Keratinocyte (primary cell): ENCODE measurements at regions not wholly inside any gene's neighbourhood (a gene's known extent, or its start where the extent isn't known, plus 50 kb on each side); places are given as distances from the start of the nearest gene placed in this dataset.

ENCODE experiments used
- EZH2 ChIP-seq: IDR thresholded peaks from one replicate; pipeline ENCODE4 v1.6.1; 2012; ENCODE audit warnings: inconsistent platforms, mild to moderate bottlenecking, low read length, moderate library complexity
- TF ChIP-seq, protein P1 (sequence below), 3 experiments: IDR thresholded peaks in 1 of 3; conservative IDR thresholded peaks in 1 of 3; optimal IDR thresholded peaks in 1 of 3; 2 replicates in 2 of 3; 3 replicates in 1 of 3; pipeline versions ENCODE3 to v1.5.1; 2011; ENCODE audit warnings: low read length in 3 of 3, mild to moderate bottlenecking in 3 of 3, moderate library complexity in 2 of 3, control low read depth in 1 of 3, inconsistent platforms in 1 of 3; ENCODE audit not compliant: insufficient read depth in 2 of 3; ENCODE audit errors: extremely low read depth in 1 of 3

DNA sequence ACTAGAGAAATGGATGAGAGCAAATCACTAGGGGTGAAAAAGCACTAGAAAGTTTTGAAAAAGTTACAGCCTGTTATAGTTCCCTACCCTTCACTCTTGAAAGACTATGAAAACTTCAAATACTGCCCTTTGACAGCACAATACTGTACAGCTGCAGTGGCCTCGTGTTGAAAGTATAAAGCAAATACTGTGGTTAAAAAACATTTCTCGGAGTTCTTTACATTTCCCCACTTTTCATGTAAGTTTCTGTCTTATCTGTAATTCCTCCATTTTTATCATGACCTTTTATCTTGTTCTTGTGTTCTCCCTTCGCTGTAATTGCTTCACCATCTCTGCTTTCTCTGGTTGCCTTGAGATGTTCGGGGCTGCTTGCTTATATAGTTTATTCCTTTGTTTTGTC lies 423.8 kb upstream of the CFAP20DC start:
- TF ChIP-seq, protein P1, sequence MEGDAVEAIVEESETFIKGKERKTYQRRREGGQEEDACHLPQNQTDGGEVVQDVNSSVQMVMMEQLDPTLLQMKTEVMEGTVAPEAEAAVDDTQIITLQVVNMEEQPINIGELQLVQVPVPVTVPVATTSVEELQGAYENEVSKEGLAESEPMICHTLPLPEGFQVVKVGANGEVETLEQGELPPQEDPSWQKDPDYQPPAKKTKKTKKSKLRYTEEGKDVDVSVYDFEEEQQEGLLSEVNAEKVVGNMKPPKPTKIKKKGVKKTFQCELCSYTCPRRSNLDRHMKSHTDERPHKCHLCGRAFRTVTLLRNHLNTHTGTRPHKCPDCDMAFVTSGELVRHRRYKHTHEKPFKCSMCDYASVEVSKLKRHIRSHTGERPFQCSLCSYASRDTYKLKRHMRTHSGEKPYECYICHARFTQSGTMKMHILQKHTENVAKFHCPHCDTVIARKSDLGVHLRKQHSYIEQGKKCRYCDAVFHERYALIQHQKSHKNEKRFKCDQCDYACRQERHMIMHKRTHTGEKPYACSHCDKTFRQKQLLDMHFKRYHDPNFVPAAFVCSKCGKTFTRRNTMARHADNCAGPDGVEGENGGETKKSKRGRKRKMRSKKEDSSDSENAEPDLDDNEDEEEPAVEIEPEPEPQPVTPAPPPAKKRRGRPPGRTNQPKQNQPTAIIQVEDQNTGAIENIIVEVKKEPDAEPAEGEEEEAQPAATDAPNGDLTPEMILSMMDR (optimal IDR thresholded peaks at IDR 0.05 in 1 of 3, IDR thresholded peaks at IDR 0.05 in 1 of 3, conservative IDR thresholded peaks at IDR 0.05 in 1 of 3; ENCODE audit: extremely low read depth in 1 of 3, insufficient read depth in 2 of 3, low read length in 3 of 3) = no peak
- no peak for TF ChIP-seq EZH2
